ENCODE measurements at regions not wholly inside any gene's neighbourhood (a gene's known extent, or its start where the extent isn't known, plus 50 kb on each side); places are given as distances from the start of the nearest gene placed in this dataset.

DNA sequence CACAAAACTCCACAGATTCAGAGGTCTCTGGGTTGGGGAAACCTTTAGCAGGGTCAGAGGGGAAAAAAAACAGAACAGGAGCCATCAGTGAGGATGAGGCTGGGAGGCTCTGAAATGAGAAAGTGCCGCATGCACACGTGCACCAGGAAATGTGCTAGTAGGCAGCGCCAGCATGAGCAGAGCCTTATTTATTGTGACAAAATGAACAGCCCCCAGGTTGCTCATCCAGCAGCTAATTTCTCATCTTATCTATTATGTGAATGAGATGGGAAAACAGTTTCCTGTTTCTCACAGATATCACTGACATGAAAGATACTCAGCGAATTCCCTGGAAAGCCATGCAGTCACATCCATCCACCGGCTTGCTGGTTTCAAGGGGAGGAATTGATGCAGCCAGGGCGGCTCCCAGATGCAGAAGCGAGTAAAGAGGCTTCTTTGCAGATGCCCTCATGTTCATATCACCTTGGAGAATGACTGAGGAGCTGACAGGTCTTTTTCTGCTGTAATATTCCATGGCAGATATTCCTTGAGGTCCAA, 176.1 kb downstream of the MBOAT1 start:
- no peak for TF ChIP-seq EZH2 (IDR thresholded peaks at IDR 0.05; ENCODE audit: borderline replicate concordance, low read length)
- TF ChIP-seq, protein P1, sequence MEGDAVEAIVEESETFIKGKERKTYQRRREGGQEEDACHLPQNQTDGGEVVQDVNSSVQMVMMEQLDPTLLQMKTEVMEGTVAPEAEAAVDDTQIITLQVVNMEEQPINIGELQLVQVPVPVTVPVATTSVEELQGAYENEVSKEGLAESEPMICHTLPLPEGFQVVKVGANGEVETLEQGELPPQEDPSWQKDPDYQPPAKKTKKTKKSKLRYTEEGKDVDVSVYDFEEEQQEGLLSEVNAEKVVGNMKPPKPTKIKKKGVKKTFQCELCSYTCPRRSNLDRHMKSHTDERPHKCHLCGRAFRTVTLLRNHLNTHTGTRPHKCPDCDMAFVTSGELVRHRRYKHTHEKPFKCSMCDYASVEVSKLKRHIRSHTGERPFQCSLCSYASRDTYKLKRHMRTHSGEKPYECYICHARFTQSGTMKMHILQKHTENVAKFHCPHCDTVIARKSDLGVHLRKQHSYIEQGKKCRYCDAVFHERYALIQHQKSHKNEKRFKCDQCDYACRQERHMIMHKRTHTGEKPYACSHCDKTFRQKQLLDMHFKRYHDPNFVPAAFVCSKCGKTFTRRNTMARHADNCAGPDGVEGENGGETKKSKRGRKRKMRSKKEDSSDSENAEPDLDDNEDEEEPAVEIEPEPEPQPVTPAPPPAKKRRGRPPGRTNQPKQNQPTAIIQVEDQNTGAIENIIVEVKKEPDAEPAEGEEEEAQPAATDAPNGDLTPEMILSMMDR (IDR thresholded peaks at IDR 0.05; ENCODE audit: low read length) = no peak

Measured in OCI-LY1 (cell line).